ENCODE measurements at regions not wholly inside any gene's neighbourhood (a gene's known extent, or its start where the extent isn't known, plus 50 kb on each side); places are given as distances from the start of the nearest gene placed in this dataset.

GRCh38 chr2:215536510-215536909, 100.6 kb upstream of the FN1 start:
- Histone ChIP-seq H3K4me1 (replicated peaks in 1 of 2; ENCODE audit: control insufficient read depth in 2 of 2, insufficient read depth in 2 of 2, low read length in 2 of 2) (no peaks in the 10 kb centered on the region; a peak in 1 of 5 replicates), H3K4me2 (ENCODE audit: insufficient read depth, low read length) (no peak overlapping the region), H3K9me3 (replicated peaks; ENCODE audit: control insufficient read depth, insufficient read depth, low read depth, low read length) (no peaks in the 10 kb centered on the region), H3K4me3 (no peak overlapping the region), H3K27me3 (ENCODE audit: control insufficient read depth in 2 of 2, insufficient read depth in 2 of 2, low read length in 2 of 2) (no peaks in the 10 kb centered on the region), H3K36me3 (ENCODE audit: control insufficient read depth, insufficient read depth, low read length) (no peaks in the 10 kb centered on the region), H2AFZ (ENCODE audit: low read depth, low read length) (no peak overlapping the region), H3K9ac (ENCODE audit: insufficient read depth in 1 of 2, low read depth in 2 of 2, low read length in 2 of 2) (no peak overlapping the region), H4K20me1 (replicated peaks; ENCODE audit: control insufficient read depth, insufficient read depth, low read length) (no peaks in the 10 kb centered on the region), H3K79me2 (ENCODE audit: control insufficient read depth, insufficient read depth, low read length) (no peaks in the 10 kb centered on the region), H3K9me1 (ENCODE audit: control insufficient read depth, insufficient read depth, low read length) (no peaks in the 10 kb centered on the region), H3K27ac (ENCODE audit: extremely low read depth, low read depth, low read length) (no peak overlapping the region)
- WGBS (ENCODE audit: insufficient coverage, low coverage, missing lambda C conversion rate) = 48% methylated on average over 5 of the region's 5 CpGs
- FAIRE-seq = no peak
- no peak for ATAC-seq
- ChIA-PET POLR2A (no interaction called here), CTCF (ENCODE audit: low intra/inter-chr PET ratio) (no interaction called here)
- TF ChIP-seq TCF7 (IDR thresholded peaks at IDR 0.05; ENCODE audit: borderline replicate concordance) = no peak
- TF ChIP-seq HMGN3 (IDR thresholded peaks at IDR 0.05; ENCODE audit: borderline replicate concordance, extremely low read depth, insufficient read length, low read depth, low read length) = no peak
- TF ChIP-seq ZFP1 (CRISPR knock-in tag; IDR thresholded peaks at IDR 0.05) = no peak
- no peak for TF ChIP-seq ZBTB26 (CRISPR knock-in tag; IDR thresholded peaks at IDR 0.05)
- no peak for TF ChIP-seq ZNF324 (CRISPR knock-in tag; IDR thresholded peaks at IDR 0.05)
- no peak for TF ChIP-seq ZNF655 (CRISPR knock-in tag; IDR thresholded peaks at IDR 0.05)
- no peak for TF ChIP-seq ZBTB1 (CRISPR knock-in tag; IDR thresholded peaks at IDR 0.05; ENCODE audit: borderline replicate concordance, low read depth)
- no peak for TF ChIP-seq ZNF586 (CRISPR knock-in tag; conservative IDR thresholded peaks at IDR 0.05)
- TF ChIP-seq ZNF766 (CRISPR knock-in tag; conservative IDR thresholded peaks at IDR 0.05) = no peak
- TF ChIP-seq ZNF184 (CRISPR knock-in tag; IDR thresholded peaks at IDR 0.05) = no peak
- TF ChIP-seq NR3C1 (CRISPR knock-in tag; IDR thresholded peaks at IDR 0.05) = no peak
- TF ChIP-seq HLTF (IDR thresholded peaks at IDR 0.05) = no peak
- no peak for TF ChIP-seq KAT2B (IDR thresholded peaks at IDR 0.05; ENCODE audit: low read depth, low read length)
- no peak for TF ChIP-seq JUN (IDR thresholded peaks at IDR 0.05; ENCODE audit: borderline replicate concordance, low read depth, low read length)
- no peak for TF ChIP-seq JUN (CRISPR knock-in tag; IDR thresholded peaks at IDR 0.05; ENCODE audit: borderline replicate concordance)
- no peak for TF ChIP-seq ZNF311 (CRISPR knock-in tag; IDR thresholded peaks at IDR 0.05)
- no peak for TF ChIP-seq POLR3A (IDR thresholded peaks at IDR 0.05; ENCODE audit: borderline replicate concordance, extremely low read depth, insufficient read depth, insufficient read length)
- TF ChIP-seq FOXK2 (conservative IDR thresholded peaks at IDR 0.05 in 1 of 2, IDR thresholded peaks at IDR 0.05 in 1 of 2; ENCODE audit: low read depth in 2 of 2) = no peak
- intact Hi-C loops (cut with micrococcal nuclease) = no loop called here
- in situ Hi-C loops (cut with MboI) = no loop called here
- no peak for DNase-seq (ENCODE audit: extremely low read depth in 1 of 4, low spot score in 3 of 4)
- no TSS peak for BruUV-seq (replicated peaks)
